Left lung (tissue), 4 donors: ENCODE measurements at regions not wholly inside any gene's neighbourhood (a gene's known extent, or its start where the extent isn't known, plus 50 kb on each side); places are given as distances from the start of the nearest gene placed in this dataset.
A peak's percentile ranks its signal among the peaks of the same experiment; 100 is the strongest.

Experiments used
- ATAC-seq: fragments of 200-7000 bp; cut with Tn5 transposase; one replicate; pipeline ENCODE4 v1.9.1; 2020; ENCODE audit warnings: moderate library complexity
- DNase-seq, 4 donors: peaks; one replicate each; pipeline ENCODE4 v3.0.0-alpha.2; 2013 to 2020
- H3K27ac ChIP-seq, 2 donors: fragments of 200-600 bp; sonication (generic) in 1 of 2; one replicate each; pipeline versions ENCODE4 v1.5.0 to v1.8.0; 2020 to 2021
- H3K27me3 ChIP-seq, 2 donors: fragments of 200-600 bp; sonication (generic) in 1 of 2; one replicate each; pipeline versions ENCODE4 v1.5.0 to v1.8.0; 2020 to 2021
- H3K36me3 ChIP-seq, 2 donors: fragments of 200-600 bp; sonication (generic) in 1 of 2; one replicate each; pipeline versions ENCODE4 v1.5.0 to v1.8.0; 2020 to 2021
- H3K4me1 ChIP-seq, 2 donors: fragments of 200-600 bp; one replicate each; pipeline ENCODE4 v1.8.0; 2021
- H3K4me3 ChIP-seq, 2 donors: fragments of 200-600 bp; sonication (generic) in 1 of 2; one replicate each; pipeline versions ENCODE4 v1.5.0 to v1.8.0; 2020 to 2021; ENCODE audit warnings: mild to moderate bottlenecking in 1 of 2
- H3K9me3 ChIP-seq, 2 donors: fragments of 200-600 bp; sonication (generic) in 1 of 2; one replicate each; pipeline versions ENCODE4 v1.5.0 to v1.8.0; 2020 to 2021
- CTCF ChIP-seq, 2 donors: fragments of 200-600 bp; sonication (generic) in 1 of 2; IDR thresholded peaks; one replicate each; pipeline versions ENCODE4 v1.5.0 to v1.8.0; 2021; ENCODE audit warnings: antibody characterized with exemption in 2 of 2
- intact Hi-C, 2 donors: fragments of 100-400 bp; cut with DNase I; formaldehyde crosslinking; loops; one replicate each; pipeline versions ENCODE4 v1.11.2 to v1.14.2; 2022
- donor health status: DM: no; HTN: yes; CAD: no.
- donor health status: DM: no; HTN: no; CAD: no.

DNA sequence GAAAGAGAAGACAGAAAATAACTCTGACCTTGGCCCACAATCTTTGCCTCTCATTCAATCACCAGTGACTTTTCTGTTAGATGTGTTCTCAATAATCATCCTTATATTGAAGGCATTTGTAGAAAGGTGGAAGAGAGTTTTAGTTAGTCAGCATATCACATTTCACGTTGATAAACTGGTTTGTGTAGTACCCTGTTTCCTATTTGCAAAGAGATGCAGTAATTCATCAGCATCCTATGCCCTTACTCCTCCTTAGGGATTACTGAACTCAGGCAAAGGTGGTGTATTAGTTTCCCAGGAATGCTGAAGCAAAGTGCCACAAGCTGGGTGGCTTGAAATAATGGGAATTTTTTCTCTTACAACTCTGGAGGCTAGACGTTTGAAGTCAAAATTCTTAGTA is 145.0 kb downstream of the SPP2 start:
- intact Hi-C loops, result no loop called here
- Histone ChIP-seq H3K27ac (no peak overlapping the region), H3K4me1 (no peaks in the 10 kb centered on the region), H3K4me3 (no peak overlapping the region), H3K36me3 (no peaks in the 10 kb centered on the region), H3K9me3 (no peaks in the 10 kb centered on the region), H3K27me3 (no peaks in the 10 kb centered on the region)
- no peak for TF ChIP-seq CTCF (IDR thresholded peaks at IDR 0.05)
- DNase-seq (no peak), ATAC-seq (no peak)

- no peak for TF ChIP-seq CTCF (IDR thresholded peaks at IDR 0.05)
- Histone ChIP-seq H3K27ac (no peak overlapping the region), H3K4me3 (no peak overlapping the region), H3K36me3 (no peaks in the 10 kb centered on the region), H3K4me1 (no peaks in the 10 kb centered on the region), H3K9me3 (no peaks in the 10 kb centered on the region), H3K27me3 (peaks cover 0 to 8% of the 10 kb centered on the region in 2 donors)
- DNase-seq (no peak), ATAC-seq (no peak)
- intact Hi-C loops, result no loop called here
These were observed 143.6 kb downstream of the SPP2 start for GRCh38 chr2:234193977-234194563.

GRCh38 chr2:234191819-234192407 is 141.4 kb downstream of the SPP2 start:
- TF ChIP-seq CTCF (IDR thresholded peaks at IDR 0.05), result no peak
- Histone ChIP-seq H3K27ac (no peak overlapping the region), H3K9me3 (no peaks in the 10 kb centered on the region), H3K27me3 (peaks cover 0 to 10% of the 10 kb centered on the region in 2 donors), H3K4me1 (no peaks in the 10 kb centered on the region), H3K4me3 (no peak overlapping the region), H3K36me3 (no peaks in the 10 kb centered on the region)
- ATAC-seq, result peak; percentile 52
- intact Hi-C loops, result no loop called here
- DNase-seq, result no peak

- no peak for ATAC-seq
These were observed 139.3 kb downstream of the SPP2 start for GRCh38 chr2:234189786-234190300.

More at GRCh38 chr2:234189786-234190300, 139.3 kb downstream of the SPP2 start:
- Histone ChIP-seq H3K9me3 (no peaks in the 10 kb centered on the region), H3K4me3 (no peak overlapping the region), H3K27me3 (peaks cover 0 to 10% of the 10 kb centered on the region in 2 donors), H3K27ac (no peak overlapping the region), H3K36me3 (no peaks in the 10 kb centered on the region), H3K4me1 (no peaks in the 10 kb centered on the region)
- intact Hi-C loops, result no loop called here
- DNase-seq, result no peak
- no peak for TF ChIP-seq CTCF (IDR thresholded peaks at IDR 0.05)
